Body of pancreas (tissue), 4 donors: ENCODE measurements at regions not wholly inside any gene's neighbourhood (a gene's known extent, or its start where the extent isn't known, plus 50 kb on each side); places are given as distances from the start of the nearest gene placed in this dataset.

Experiments
- CTCF ChIP-seq, 7 experiments: fragments of 450-650 bp in 4 of 7; fragments of 200-600 bp in 3 of 7; sonication (generic) in 3 of 7; IDR thresholded peaks; one replicate each; pipeline ENCODE4 v1.5.1; 2016 to 2019; ENCODE audit warnings: antibody characterized with exemption in 7 of 7
- POLR2A ChIP-seq, 3 donors: fragments of 450-650 bp; IDR thresholded peaks; one replicate each; pipeline ENCODE4 v1.6.1; 2016; ENCODE audit warnings: antibody characterized with exemption in 3 of 3, mild to moderate bottlenecking in 2 of 3

GRCh38 chr17:13678361-13678760 is 76.6 kb upstream of the HS3ST3A1 start:
- no peak for TF ChIP-seq CTCF (IDR thresholded peaks at IDR 0.05)
- no peak for TF ChIP-seq POLR2A (IDR thresholded peaks at IDR 0.05)
